ENCODE measurements at regions not wholly inside any gene's neighbourhood (a gene's known extent, or its start where the extent isn't known, plus 50 kb on each side); places are given as distances from the start of the nearest gene placed in this dataset.

DNA sequence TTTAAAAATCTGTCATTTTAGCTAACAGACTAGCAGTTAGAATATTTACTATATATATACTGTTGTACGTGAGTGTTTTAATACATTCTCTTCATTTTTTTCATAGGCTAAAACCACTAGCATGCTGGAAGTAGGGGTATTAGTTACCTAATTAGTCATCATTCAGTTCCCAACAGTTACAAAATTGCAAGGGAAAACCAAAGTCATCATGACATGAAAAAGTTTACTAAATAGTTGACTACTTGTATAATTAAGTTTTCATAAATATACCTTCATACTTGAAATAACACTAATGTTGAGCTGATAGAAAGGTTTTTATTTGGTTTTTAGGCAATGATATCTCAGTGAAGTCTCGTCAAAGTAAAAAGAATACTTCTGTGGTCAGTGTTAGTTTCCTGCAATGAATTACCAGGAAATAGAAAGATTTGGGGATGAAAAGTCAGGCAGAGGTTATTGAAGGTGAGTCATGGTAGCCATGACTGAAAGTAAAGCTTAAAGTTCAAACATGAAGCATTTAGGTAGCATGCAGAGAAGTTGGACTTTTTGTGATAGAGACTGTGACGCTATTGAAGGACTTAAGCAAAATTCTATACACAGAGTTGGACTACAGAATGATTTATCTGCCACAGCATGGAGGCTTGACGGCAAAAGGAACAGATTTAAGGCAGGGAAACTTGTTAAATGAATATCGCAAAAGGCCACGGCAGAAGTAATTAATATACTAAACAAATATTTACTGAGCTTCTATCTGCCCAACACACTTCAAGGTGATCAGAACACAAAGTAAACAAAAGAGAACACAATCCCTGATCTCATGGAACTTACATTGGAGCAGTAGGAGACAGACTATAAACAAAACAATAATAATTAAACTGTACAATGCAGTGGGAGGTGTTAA is 828.1 kb upstream of the FAT3 start:
- TF ChIP-seq, protein P1, sequence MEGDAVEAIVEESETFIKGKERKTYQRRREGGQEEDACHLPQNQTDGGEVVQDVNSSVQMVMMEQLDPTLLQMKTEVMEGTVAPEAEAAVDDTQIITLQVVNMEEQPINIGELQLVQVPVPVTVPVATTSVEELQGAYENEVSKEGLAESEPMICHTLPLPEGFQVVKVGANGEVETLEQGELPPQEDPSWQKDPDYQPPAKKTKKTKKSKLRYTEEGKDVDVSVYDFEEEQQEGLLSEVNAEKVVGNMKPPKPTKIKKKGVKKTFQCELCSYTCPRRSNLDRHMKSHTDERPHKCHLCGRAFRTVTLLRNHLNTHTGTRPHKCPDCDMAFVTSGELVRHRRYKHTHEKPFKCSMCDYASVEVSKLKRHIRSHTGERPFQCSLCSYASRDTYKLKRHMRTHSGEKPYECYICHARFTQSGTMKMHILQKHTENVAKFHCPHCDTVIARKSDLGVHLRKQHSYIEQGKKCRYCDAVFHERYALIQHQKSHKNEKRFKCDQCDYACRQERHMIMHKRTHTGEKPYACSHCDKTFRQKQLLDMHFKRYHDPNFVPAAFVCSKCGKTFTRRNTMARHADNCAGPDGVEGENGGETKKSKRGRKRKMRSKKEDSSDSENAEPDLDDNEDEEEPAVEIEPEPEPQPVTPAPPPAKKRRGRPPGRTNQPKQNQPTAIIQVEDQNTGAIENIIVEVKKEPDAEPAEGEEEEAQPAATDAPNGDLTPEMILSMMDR (IDR thresholded peaks at IDR 0.05), result no peak
- TF ChIP-seq POLR2A (IDR thresholded peaks at IDR 0.05), result no peak

Measured in body of pancreas (tissue), 4 donors.